ENCODE measurements at regions not wholly inside any gene's neighbourhood (a gene's known extent, or its start where the extent isn't known, plus 50 kb on each side); places are given as distances from the start of the nearest gene placed in this dataset.

- DNase-seq = no peak
Measured at GRCh38 chr1:183711165-183711682, 58.1 kb upstream of the APOBEC4 start.

- DNase-seq = no peak
Measured at GRCh38 chr1:183710734-183711133, 57.6 kb upstream of the APOBEC4 start.

GRCh38 chr1:183710333-183710732 lies 57.2 kb upstream of the APOBEC4 start:
- DNase-seq = no peak

GRCh38 chr1:183704131-183704530 lies 51.0 kb upstream of the APOBEC4 start:
- DNase-seq = no peak
